Esophagus muscularis mucosa (tissue), 4 donors: ENCODE measurements at regions not wholly inside any gene's neighbourhood (a gene's known extent, or its start where the extent isn't known, plus 50 kb on each side); places are given as distances from the start of the nearest gene placed in this dataset.

Experiments used
- DNase-seq: peaks from one replicate; pipeline ENCODE4 v3.0.0-alpha.2; 2017; ENCODE audit errors: extremely low spot score
- H3K27ac ChIP-seq, 4 donors: fragments of 200-600 bp; sonication (generic); replicated peaks in 1 of 4; 1 replicate in 3 of 4; 2 replicates in 1 of 4; pipeline ENCODE4 v1.5.1; 2016 to 2019; ENCODE audit warnings: mild to moderate bottlenecking in 1 of 4
- H3K27me3 ChIP-seq, 4 donors: fragments of 200-600 bp; sonication (generic); one replicate each; pipeline versions ENCODE4 v1.5.1 to v1.6.0; 2016 to 2019
- H3K36me3 ChIP-seq, 4 donors: fragments of 200-600 bp; sonication (generic); one replicate each; pipeline ENCODE4 v1.5.1; 2016 to 2019
- H3K4me1 ChIP-seq, 4 donors: fragments of 200-600 bp; sonication (generic); one replicate each; pipeline ENCODE4 v1.5.1; 2016 to 2019
- H3K4me3 ChIP-seq, 4 donors: fragments of 200-600 bp; sonication (generic); 1 replicate in 2 of 4; 2 replicates in 2 of 4; pipeline ENCODE4 v1.5.1; 2016 to 2019; ENCODE audit warnings: mild to moderate bottlenecking in 4 of 4, moderate library complexity in 1 of 4
- H3K9me3 ChIP-seq, 4 donors: fragments of 200-600 bp; sonication (generic); 1 replicate in 3 of 4; 2 replicates in 1 of 4; pipeline ENCODE4 v1.5.1; 2016 to 2019
- EP300 ChIP-seq: sonication (generic); formaldehyde crosslinking; IDR thresholded peaks from one replicate; pipeline ENCODE4 v1.6.1; 2017; ENCODE audit warnings: antibody characterized with exemption
- POLR2A ChIP-seq: fragments of 450-650 bp; IDR thresholded peaks from one replicate; pipeline ENCODE4 v1.6.1; 2017; ENCODE audit warnings: antibody characterized with exemption, moderate library complexity, mild to moderate bottlenecking, low read depth
- POLR2AphosphoS5 ChIP-seq, 2 donors: sonication (generic); formaldehyde crosslinking; IDR thresholded peaks; one replicate each; pipeline ENCODE4 v1.6.1; 2017; ENCODE audit warnings: antibody characterized with exemption in 2 of 2
- WGBS: methylation state at CpG from one replicate; pipeline ENCODE4 v1.1.5; 2018; 5-methylcytosine and 5-hydroxymethylcytosine counted together
- intact Hi-C: fragments of 100-400 bp; cut with DNase I; formaldehyde crosslinking; loops from one replicate; pipeline ENCODE4 v1.15.1; 2023
- TF ChIP-seq, protein P1 (sequence below), 3 experiments: fragments of 200-600 bp in 2 of 3; fragments of 450-650 bp in 1 of 3; sonication (generic) in 2 of 3; IDR thresholded peaks; one replicate each; pipeline ENCODE4 v1.5.1; 2017 to 2019; ENCODE audit warnings: antibody characterized with exemption in 3 of 3, mild to moderate bottlenecking in 2 of 3, moderate library complexity in 1 of 3

DNA sequence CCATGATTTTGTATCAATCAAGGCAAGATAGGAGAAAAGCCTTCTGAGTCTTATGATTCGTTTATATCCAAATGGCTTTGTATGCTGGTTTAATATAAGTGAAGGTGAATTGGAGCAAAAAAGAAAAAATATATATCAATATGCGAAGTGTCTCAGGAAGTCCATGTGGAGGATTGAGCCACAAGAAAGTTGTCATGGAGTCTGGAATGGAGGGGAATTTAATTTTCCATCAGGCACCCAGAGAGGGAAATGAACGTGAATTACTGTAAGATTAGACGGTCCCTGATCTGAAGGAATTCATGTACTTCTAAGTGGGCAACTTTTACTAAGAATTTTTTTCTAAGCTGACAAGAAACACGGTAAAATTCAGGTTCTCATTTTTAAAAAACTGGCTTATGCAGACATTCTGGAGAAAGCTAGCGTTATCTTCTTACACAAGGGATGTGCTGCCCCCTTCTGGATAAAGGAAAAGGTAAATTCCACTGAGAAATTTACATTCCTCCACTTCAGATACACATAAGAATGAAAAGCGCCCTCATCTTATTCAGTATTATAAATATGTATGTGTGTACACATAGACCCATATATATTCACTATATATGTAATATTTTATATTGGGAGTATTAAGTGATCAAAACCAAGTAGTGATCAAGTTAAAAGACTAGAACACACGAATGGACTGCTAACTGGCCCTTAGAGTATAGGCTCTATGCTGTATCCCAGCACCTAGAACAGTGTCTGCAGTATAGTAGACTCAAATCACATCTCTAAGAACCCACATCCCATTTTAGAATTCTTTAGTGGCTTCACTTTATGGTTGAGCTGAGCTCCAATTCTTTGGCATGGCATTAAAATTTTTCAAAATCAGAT, 289.0 kb upstream of the TFPI start:
- intact Hi-C loops: no loop called here
- WGBS: 49% methylated on average over 8 of the region's 8 CpGs
- DNase-seq: no peak

DNA sequence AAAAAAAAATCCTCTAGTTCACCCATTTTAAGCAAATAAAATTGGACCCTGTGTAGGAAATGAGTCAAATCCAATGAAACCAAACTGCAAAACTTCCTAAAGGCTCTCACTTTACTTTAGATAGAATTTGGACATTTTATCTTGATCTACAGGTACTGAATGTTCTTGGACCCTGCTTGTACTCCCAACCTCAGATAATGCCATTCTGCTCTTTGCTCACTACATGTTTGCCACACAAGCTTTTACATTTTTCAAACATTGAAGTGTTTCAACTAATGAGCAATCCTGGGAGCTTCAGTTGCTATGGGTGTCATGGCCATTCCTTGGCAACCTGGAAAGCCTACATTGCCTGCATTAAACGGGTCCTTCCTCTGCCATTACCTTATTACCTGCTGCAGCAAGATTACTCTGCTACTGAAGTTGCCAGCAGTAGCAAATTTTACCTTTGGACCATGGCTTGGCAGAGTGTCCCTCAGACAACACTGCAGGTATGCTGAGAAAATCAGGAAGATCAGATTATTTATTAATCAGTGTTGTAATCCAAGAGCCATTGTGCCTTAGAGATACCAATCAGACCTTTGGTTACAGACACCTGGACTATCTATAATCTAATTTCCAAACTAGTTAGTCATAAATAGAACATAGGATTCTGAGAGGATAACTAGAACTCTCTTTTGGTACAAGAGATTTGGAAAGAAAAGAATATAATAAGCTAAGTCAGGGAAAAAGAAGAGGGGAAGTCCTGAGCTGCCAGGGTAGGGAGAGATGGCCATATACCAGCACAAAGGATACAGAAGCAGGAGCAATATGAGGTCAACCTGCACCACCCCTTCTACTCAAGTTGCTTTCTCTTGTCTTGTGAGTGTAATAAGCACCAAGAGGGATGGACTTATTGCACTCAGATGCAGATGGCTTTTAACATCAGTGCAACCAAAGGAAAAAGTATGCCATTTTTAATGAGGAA, 293.3 kb upstream of the TFPI start:
- no peaks in the 10 kb centered on the region for H3K36me3 ChIP-seq
- TF ChIP-seq POLR2AphosphoS5 (IDR thresholded peaks at IDR 0.05) (no peak), POLR2A (no peak), EP300 (no peak)
- TF ChIP-seq, protein P1, sequence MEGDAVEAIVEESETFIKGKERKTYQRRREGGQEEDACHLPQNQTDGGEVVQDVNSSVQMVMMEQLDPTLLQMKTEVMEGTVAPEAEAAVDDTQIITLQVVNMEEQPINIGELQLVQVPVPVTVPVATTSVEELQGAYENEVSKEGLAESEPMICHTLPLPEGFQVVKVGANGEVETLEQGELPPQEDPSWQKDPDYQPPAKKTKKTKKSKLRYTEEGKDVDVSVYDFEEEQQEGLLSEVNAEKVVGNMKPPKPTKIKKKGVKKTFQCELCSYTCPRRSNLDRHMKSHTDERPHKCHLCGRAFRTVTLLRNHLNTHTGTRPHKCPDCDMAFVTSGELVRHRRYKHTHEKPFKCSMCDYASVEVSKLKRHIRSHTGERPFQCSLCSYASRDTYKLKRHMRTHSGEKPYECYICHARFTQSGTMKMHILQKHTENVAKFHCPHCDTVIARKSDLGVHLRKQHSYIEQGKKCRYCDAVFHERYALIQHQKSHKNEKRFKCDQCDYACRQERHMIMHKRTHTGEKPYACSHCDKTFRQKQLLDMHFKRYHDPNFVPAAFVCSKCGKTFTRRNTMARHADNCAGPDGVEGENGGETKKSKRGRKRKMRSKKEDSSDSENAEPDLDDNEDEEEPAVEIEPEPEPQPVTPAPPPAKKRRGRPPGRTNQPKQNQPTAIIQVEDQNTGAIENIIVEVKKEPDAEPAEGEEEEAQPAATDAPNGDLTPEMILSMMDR (IDR thresholded peaks at IDR 0.05): no peak
- no peaks in the 10 kb centered on the region for H3K4me1 ChIP-seq
- WGBS: 100% methylated on average over 1 of the region's 1 CpG
- no peaks in the 10 kb centered on the region for H3K9me3 ChIP-seq
- no peak overlapping the region for H3K27ac ChIP-seq
- no peaks in the 10 kb centered on the region for H3K27me3 ChIP-seq
- no peak for DNase-seq
- no peak overlapping the region for H3K4me3 ChIP-seq
- intact Hi-C loops: no loop called here

More for the DNA sequence above, 289.0 kb upstream of the TFPI start:
- no peaks in the 10 kb centered on the region for H3K4me1 ChIP-seq
- no peak overlapping the region for H3K4me3 ChIP-seq
- no peaks in the 10 kb centered on the region for H3K36me3 ChIP-seq
- TF ChIP-seq POLR2AphosphoS5 (IDR thresholded peaks at IDR 0.05): no peak
- no peak for TF ChIP-seq POLR2A
- TF ChIP-seq, protein P1 (IDR thresholded peaks at IDR 0.05): peak; percentile 19 to 53 (median 44)
- no peak for TF ChIP-seq EP300
- H3K9me3 ChIP-seq: no peaks in the 10 kb centered on the region
- no peaks in the 10 kb centered on the region for H3K27me3 ChIP-seq
- no peak overlapping the region for H3K27ac ChIP-seq

DNA sequence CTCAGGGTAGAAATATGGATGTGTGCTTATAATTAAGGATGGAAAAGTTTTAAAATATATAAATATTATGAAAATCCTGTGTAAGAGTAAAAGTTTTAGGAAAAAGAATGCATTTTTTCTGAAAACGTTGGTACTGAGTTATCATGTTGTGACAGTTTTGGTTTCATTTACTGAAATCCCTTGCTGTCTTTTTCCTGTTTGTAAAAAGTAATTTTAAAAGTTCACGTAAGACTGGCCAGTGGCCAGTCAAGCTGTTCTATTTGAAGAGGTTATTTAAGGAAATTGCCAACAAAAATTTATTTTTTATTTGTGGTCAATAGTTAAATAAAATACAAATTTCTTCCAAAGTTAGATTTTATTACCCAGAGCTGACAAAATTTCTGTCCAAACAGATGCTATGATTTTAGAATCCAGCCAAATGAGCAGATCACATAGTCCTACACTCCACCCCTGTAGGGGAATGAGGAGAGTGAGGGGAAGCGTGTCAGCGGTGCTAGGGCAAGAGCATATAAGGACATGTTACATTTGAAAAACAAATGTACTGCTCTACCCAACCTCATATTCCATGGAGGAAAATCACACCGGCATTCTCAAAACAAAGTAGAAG, 297.8 kb upstream of the TFPI start:
- TF ChIP-seq, protein P1 (IDR thresholded peaks at IDR 0.05): no peak
- TF ChIP-seq EP300: no peak
- no peak for TF ChIP-seq POLR2A
- no peak for TF ChIP-seq POLR2AphosphoS5 (IDR thresholded peaks at IDR 0.05)
- no peaks in the 10 kb centered on the region for H3K27me3 ChIP-seq
- no peaks in the 10 kb centered on the region for H3K9me3 ChIP-seq
- H3K4me3 ChIP-seq: no peak overlapping the region
- no peak overlapping the region for H3K27ac ChIP-seq
- no peak for DNase-seq
- H3K36me3 ChIP-seq: no peaks in the 10 kb centered on the region
- intact Hi-C loops: no loop called here
- WGBS: 61% methylated on average over 5 of the region's 5 CpGs
- H3K4me1 ChIP-seq: no peaks in the 10 kb centered on the region

DNA sequence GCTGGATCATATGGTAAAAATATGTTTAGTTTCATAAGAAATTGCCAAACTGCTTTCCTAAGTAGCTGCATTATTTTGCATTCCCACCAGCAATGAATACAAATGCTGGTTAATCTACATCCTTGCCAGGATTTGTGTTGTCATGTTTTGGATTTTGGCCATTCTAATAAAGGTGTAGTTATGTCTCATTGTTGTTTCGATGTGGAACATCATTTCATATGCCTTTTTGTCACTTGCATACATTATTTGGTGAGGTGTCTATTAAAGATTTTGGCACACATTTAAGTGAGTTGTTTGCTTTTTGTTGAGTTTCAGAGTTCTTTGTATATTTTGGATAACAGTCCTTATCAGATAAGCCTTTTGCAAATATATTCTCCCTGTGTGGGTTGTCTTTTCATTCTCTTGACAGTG, 299.2 kb upstream of the TFPI start:
- Histone ChIP-seq H3K9me3 (no peaks in the 10 kb centered on the region), H3K36me3 (no peaks in the 10 kb centered on the region), H3K27ac (no peak overlapping the region), H3K27me3 (no peaks in the 10 kb centered on the region), H3K4me1 (no peaks in the 10 kb centered on the region), H3K4me3 (no peak overlapping the region)
- no peak for DNase-seq
- TF ChIP-seq POLR2A (no peak), POLR2AphosphoS5 (IDR thresholded peaks at IDR 0.05) (no peak), EP300 (no peak)
- TF ChIP-seq, protein P1 (IDR thresholded peaks at IDR 0.05): no peak
- intact Hi-C loops: no loop called here
- WGBS: 59% methylated on average over 1 of the region's 1 CpG
